GM12878 (cell line): ENCODE measurements at regions not wholly inside any gene's neighbourhood (a gene's known extent, or its start where the extent isn't known, plus 50 kb on each side); places are given as distances from the start of the nearest gene placed in this dataset.

ENCODE experiments used
- ATAC-seq: fragments of 200-7000 bp; cut with Tn5 transposase; 3 replicates; pipeline ENCODE4 v1.9.1; 2020; ENCODE audit warnings: mild to moderate bottlenecking, moderate library complexity
- BruUV-seq: library from RNA; stranded (reverse); fragments of 400-500 nt; replicated peaks from 2 replicates; lab custom pipeline; 2021; lab: Mats Ljungman, UMichigan
- CTCF ChIA-PET: fragments of 300-600 bp; sonication (Branson Sonifier 250); formaldehyde crosslinking; extraction: SDS; loops from one replicate; lab custom pipeline; 2021; ENCODE audit warnings: inconsistent platforms; lab: Yijun Ruan, JAX
- POLR2A ChIA-PET: fragments of 350-600 bp; formaldehyde crosslinking; extraction: SDS; loops from one replicate; lab custom pipeline; 2021; ENCODE audit warnings: inconsistent platforms; lab: Charles Lee
- RAD21 ChIA-PET: fragments of 300-600 bp; sonication (Branson Sonifier 250); formaldehyde crosslinking; loops from one replicate; lab custom pipeline; 2023; ENCODE audit warnings: antibody characterized with exemption; ENCODE audit not compliant: unreplicated experiment; lab: Charles Lee
- SMC1A ChIA-PET: fragments of 300-600 bp; sonication (Branson Sonifier 250); formaldehyde crosslinking; loops from one replicate; lab custom pipeline; 2023; ENCODE audit not compliant: unreplicated experiment, uncharacterized antibody; lab: Charles Lee
- DNase-seq: peaks from one replicate; pipeline ENCODE4 v3.0.0-alpha.2; 2011; ENCODE audit warnings: low read depth, low spot score
- FAIRE-seq: peaks from 3 replicates; lab custom pipeline; 2011; peaks lifted over from hg19 to GRCh38; lab: Jason Lieb, UNC
- H2AFZ ChIP-seq: 2 replicates; pipeline ENCODE4 v1.6.0; 2011; ENCODE audit warnings: low read depth, low read length, control low read depth; ENCODE audit not compliant: control insufficient read depth
- H3K27ac ChIP-seq: 2 replicates; pipeline ENCODE4 v1.5.1; 2011; ENCODE audit warnings: control low read depth; ENCODE audit not compliant: control insufficient read depth, insufficient read depth
- H3K27me3 ChIP-seq, 2 experiments: replicated peaks in 1 of 2; 2 replicates each; pipeline versions ENCODE4 v1.6.0 to v1.6.1; 2011; ENCODE audit warnings: low read length in 1 of 2; ENCODE audit not compliant: control insufficient read depth in 2 of 2, insufficient read depth in 2 of 2
- H3K36me3 ChIP-seq, 2 experiments: 2 replicates each; pipeline ENCODE4 v1.5.1; 2011; ENCODE audit warnings: low read length in 1 of 2; ENCODE audit not compliant: control insufficient read depth in 2 of 2, insufficient read depth in 2 of 2
- H3K4me1 ChIP-seq: 2 replicates; pipeline ENCODE4 v1.6.1; 2011; ENCODE audit warnings: mild to moderate bottlenecking, low read length, moderate library complexity, mixed read lengths; ENCODE audit not compliant: control insufficient read depth, insufficient read depth
- H3K4me2 ChIP-seq: 2 replicates; pipeline ENCODE4 v1.6.0; 2011; ENCODE audit warnings: control low read depth; ENCODE audit not compliant: control insufficient read depth, insufficient read depth
- H3K4me3 ChIP-seq: fragments of 200-600 bp; sonication (generic); 2 replicates; pipeline ENCODE4 v1.5.1; 2016
- H3K79me2 ChIP-seq: 2 replicates; pipeline ENCODE4 v1.6.0; 2011; ENCODE audit warnings: low read length; ENCODE audit not compliant: control insufficient read depth, insufficient read depth
- H3K9ac ChIP-seq: 2 replicates; pipeline ENCODE4 v1.8.0; 2011; ENCODE audit warnings: low read length, control low read depth, mixed read lengths; ENCODE audit not compliant: control insufficient read depth, insufficient read depth
- H3K9me3 ChIP-seq: replicated peaks from 3 replicates; pipeline ENCODE4 v1.5.1; 2011; ENCODE audit warnings: mild to moderate bottlenecking, low read length; ENCODE audit not compliant: control insufficient read depth, insufficient read depth
- H4K20me1 ChIP-seq: 2 replicates; pipeline ENCODE4 v1.6.0; 2011; ENCODE audit not compliant: control insufficient read depth, insufficient read depth
- ATF7 ChIP-seq: fragments of 450-650 bp; IDR thresholded peaks from 2 replicates; pipeline ENCODE4 v1.6.1; 2016; ENCODE audit warnings: low read depth, mild to moderate bottlenecking
- E2F8 ChIP-seq: fragments of 450-650 bp; IDR thresholded peaks from 2 replicates; pipeline ENCODE4 v1.6.1; 2018; ENCODE audit warnings: mild to moderate bottlenecking, low read depth, moderate library complexity; ENCODE audit not compliant: partially characterized antibody
- EZH2 ChIP-seq: IDR thresholded peaks from 2 replicates; pipeline ENCODE4 v1.6.1; 2012; ENCODE audit warnings: low read depth, mild to moderate bottlenecking, control low read depth, inconsistent platforms, low read length, borderline replicate concordance; ENCODE audit not compliant: control insufficient read depth
- IKZF1 ChIP-seq: fragments of 450-650 bp; conservative IDR thresholded peaks from 2 replicates; pipeline ENCODE4 v1.6.1; 2017; ENCODE audit warnings: antibody characterized with exemption, mild to moderate bottlenecking
- SREBF1 ChIP-seq: IDR thresholded peaks from 2 replicates; pipeline ENCODE4 v1.6.1; 2012; ENCODE audit warnings: mild to moderate bottlenecking, low read length
- STAT1 ChIP-seq: fragments of 450-650 bp; conservative IDR thresholded peaks from 2 replicates; pipeline ENCODE4 v1.6.1; 2014; ENCODE audit warnings: antibody characterized with exemption, mild to moderate bottlenecking
- ZBTB4 ChIP-seq: fragments of 450-650 bp; formaldehyde crosslinking; IDR thresholded peaks from 2 replicates; pipeline ENCODE4 v1.4.0; 2022; ENCODE audit warnings: mild to moderate bottlenecking, moderate library complexity
- WGBS: methylation state at CpG from one replicate; pipeline ENCODE4 v1.1.6; 2016; ENCODE audit warnings: low lambda C conversion rate; ENCODE audit not compliant: insufficient replicate concordance, insufficient coverage; ENCODE audit errors: missing lambda C conversion rate; 5-methylcytosine and 5-hydroxymethylcytosine counted together
- in situ Hi-C: fragments of 300-500 bp; cut with MboI; formaldehyde crosslinking; loops from 9 replicates; pipeline ENCODE4 v1.14.3; 2018; ENCODE audit warnings: mixed read lengths
- intact Hi-C: fragments of 100-400 bp; cut with micrococcal nuclease; formaldehyde crosslinking; loops from one replicate; pipeline ENCODE4 v1.14.2; 2022; ENCODE audit not compliant: unreplicated experiment
- TF ChIP-seq, protein P1 (sequence below), 3 experiments: IDR thresholded peaks in 2 of 3; conservative IDR thresholded peaks in 1 of 3; 2 replicates each; pipeline ENCODE4 v1.5.1; 2011; ENCODE audit warnings: low read depth in 3 of 3, low read length in 3 of 3, mild to moderate bottlenecking in 3 of 3, control low read depth in 2 of 3, moderate library complexity in 2 of 3, inconsistent platforms in 1 of 3, mixed read lengths in 1 of 3; ENCODE audit not compliant: control insufficient read depth in 2 of 3, insufficient read depth in 1 of 3; ENCODE audit errors: extremely low read depth in 1 of 3

GRCh38 chr20:39983183-39983582 lies 705.9 kb downstream of the MAFB start:
- Histone ChIP-seq H3K9me3 (no peaks in the 10 kb centered on the region), H2AFZ (no peak overlapping the region), H3K79me2 (no peaks in the 10 kb centered on the region), H3K9ac (no peak overlapping the region), H4K20me1 (no peaks in the 10 kb centered on the region), H3K4me2 (no peak overlapping the region), H3K27ac (no peak overlapping the region), H3K27me3 (no peaks in the 10 kb centered on the region), H3K36me3 (no peaks in the 10 kb centered on the region), H3K4me1 (no peaks in the 10 kb centered on the region), H3K4me3 (no peak overlapping the region)
- ATAC-seq = no peak
- no peak for DNase-seq
- no peak for TF ChIP-seq SREBF1
- no peak for TF ChIP-seq IKZF1
- TF ChIP-seq, protein P1, sequence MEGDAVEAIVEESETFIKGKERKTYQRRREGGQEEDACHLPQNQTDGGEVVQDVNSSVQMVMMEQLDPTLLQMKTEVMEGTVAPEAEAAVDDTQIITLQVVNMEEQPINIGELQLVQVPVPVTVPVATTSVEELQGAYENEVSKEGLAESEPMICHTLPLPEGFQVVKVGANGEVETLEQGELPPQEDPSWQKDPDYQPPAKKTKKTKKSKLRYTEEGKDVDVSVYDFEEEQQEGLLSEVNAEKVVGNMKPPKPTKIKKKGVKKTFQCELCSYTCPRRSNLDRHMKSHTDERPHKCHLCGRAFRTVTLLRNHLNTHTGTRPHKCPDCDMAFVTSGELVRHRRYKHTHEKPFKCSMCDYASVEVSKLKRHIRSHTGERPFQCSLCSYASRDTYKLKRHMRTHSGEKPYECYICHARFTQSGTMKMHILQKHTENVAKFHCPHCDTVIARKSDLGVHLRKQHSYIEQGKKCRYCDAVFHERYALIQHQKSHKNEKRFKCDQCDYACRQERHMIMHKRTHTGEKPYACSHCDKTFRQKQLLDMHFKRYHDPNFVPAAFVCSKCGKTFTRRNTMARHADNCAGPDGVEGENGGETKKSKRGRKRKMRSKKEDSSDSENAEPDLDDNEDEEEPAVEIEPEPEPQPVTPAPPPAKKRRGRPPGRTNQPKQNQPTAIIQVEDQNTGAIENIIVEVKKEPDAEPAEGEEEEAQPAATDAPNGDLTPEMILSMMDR (IDR thresholded peaks at IDR 0.05 in 2 of 3, conservative IDR thresholded peaks at IDR 0.05 in 1 of 3; ENCODE audit: control insufficient read depth in 2 of 3, extremely low read depth in 1 of 3, insufficient read depth in 1 of 3, low read depth in 3 of 3, low read length in 3 of 3) = no peak
- no peak for TF ChIP-seq E2F8
- TF ChIP-seq EZH2 = no peak
- TF ChIP-seq ZBTB4 (CRISPR knock-in tag) = no peak
- no peak for TF ChIP-seq STAT1
- no peak for TF ChIP-seq ATF7
- intact Hi-C loops (no loop called here), in situ Hi-C loops (no loop called here)
- RAD21 ChIA-PET = no interaction called here
- POLR2A ChIA-PET = no interaction called here
- SMC1A ChIA-PET = no interaction called here
- CTCF ChIA-PET = no interaction called here
- no TSS peak for BruUV-seq
- 40% methylated on average over 2 of the region's 2 CpGs for WGBS
- FAIRE-seq = no peak
